ENCODE measurements at regions not wholly inside any gene's neighbourhood (a gene's known extent, or its start where the extent isn't known, plus 50 kb on each side); places are given as distances from the start of the nearest gene placed in this dataset.
"Not testable (repeated sequence)": the region's sequence is repeated elsewhere in the genome, so short reads cannot be mapped to it uniquely, and the experiment has no call there.

GRCh38 chr6:144633886-144634285, 348.8 kb downstream of the UTRN start:
- H3K36me3 ChIP-seq = no peaks in the 10 kb centered on the region
- DNase-seq = no peak

GRCh38 chr6:144634371-144634770, 349.2 kb downstream of the UTRN start:
- H3K4me3 ChIP-seq (ENCODE audit: low read depth, low read length) = no peak overlapping the region
- no peaks in the 10 kb centered on the region for H3K36me3 ChIP-seq
- DNase-seq = no peak
- no peaks in the 10 kb centered on the region for H3K9me3 ChIP-seq (ENCODE audit: severe bottlenecking)
- H3K27me3 ChIP-seq (ENCODE audit: insufficient read depth, low read depth, severe bottlenecking) = no peaks in the 10 kb centered on the region
- no peak overlapping the region for H3K27ac ChIP-seq
- TF ChIP-seq CTCF (IDR thresholded peaks at IDR 0.05; ENCODE audit: low read depth, low read length) = no peak

More at GRCh38 chr6:144633886-144634285, 348.8 kb downstream of the UTRN start:
- H3K9me3 ChIP-seq (ENCODE audit: severe bottlenecking) = no peaks in the 10 kb centered on the region
- no peak overlapping the region for H3K4me3 ChIP-seq (ENCODE audit: low read depth, low read length)
- no peaks in the 10 kb centered on the region for H3K27me3 ChIP-seq (ENCODE audit: insufficient read depth, low read depth, severe bottlenecking)
- no peak for TF ChIP-seq CTCF (IDR thresholded peaks at IDR 0.05; ENCODE audit: low read depth, low read length)
- no peak overlapping the region for H3K27ac ChIP-seq

DNA sequence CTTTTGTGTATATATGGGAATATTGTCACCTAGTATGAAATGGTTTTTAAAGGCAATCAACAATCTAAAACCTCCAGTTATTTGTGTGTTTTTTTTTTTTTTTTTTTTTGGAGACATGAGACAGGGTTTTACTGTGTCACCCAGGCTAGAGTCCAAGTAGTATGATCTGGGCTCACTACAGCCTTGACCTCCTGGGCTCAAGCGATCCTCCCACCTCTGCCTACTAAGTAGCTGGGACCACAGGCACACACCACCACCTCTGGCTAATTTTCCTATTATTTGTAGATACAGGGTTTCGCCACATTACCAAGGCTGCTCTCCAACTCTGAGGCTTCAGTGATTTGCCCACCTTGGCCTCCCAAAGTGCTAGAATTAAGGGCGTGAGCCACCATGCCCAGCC, 349.9 kb downstream of the UTRN start:
- TF ChIP-seq CTCF (IDR thresholded peaks at IDR 0.05; ENCODE audit: low read depth, low read length) = no peak
- H3K4me3 ChIP-seq (ENCODE audit: low read depth, low read length) = no peak overlapping the region
- no peak overlapping the region for H3K27ac ChIP-seq
- H3K27me3 ChIP-seq (ENCODE audit: insufficient read depth, low read depth, severe bottlenecking) = no peaks in the 10 kb centered on the region
- DNase-seq = no peak
- H3K9me3 ChIP-seq (ENCODE audit: severe bottlenecking) = no peaks in the 10 kb centered on the region
- no peaks in the 10 kb centered on the region for H3K36me3 ChIP-seq

DNA sequence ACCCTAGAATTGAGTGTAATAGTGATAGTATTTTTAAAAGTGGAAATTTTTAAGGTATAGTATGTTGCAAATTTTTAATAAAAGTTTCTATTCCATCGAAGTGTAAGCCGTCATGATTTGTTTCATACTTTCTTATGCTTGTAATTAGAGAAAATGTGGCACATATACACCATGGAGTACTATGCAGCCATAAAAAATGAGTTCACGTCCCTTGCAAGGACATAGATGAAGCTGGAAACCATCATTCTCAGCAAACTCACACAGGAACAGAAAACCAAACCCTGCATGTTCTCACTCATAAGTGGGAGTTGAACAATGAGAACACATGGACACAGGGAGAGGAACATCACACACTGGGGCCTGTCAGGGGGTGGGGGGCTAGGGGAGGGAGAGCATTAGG, 350.9 kb downstream of the UTRN start:
- DNase-seq; H3K36me3 ChIP-seq; H3K9me3 ChIP-seq (ENCODE audit: severe bottlenecking); H3K27ac ChIP-seq; H3K4me3 ChIP-seq (ENCODE audit: low read depth, low read length); H3K27me3 ChIP-seq (ENCODE audit: insufficient read depth, low read depth, severe bottlenecking): not testable (repeated sequence)

DNA sequence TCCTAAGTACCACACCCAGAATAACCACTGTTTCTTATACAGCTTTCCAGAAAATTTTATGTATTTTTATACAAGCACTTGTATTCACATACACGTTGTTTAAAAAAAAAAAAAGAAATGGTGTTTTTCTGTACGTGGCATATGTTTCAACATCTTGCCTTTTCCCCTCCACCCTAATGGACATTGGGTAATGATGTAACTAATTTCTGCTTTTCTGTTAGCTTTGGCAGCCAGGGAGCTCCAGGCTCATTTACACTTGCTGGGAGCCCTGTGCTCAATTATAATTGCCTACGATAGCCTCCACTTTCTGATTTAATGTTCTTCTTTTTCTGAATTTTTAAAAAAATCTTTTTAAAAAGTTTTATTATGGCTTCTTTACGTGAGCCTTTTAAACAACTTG, 352.4 kb downstream of the UTRN start:
- no peak overlapping the region for H3K4me3 ChIP-seq (ENCODE audit: low read depth, low read length)
- no peak for TF ChIP-seq CTCF (IDR thresholded peaks at IDR 0.05; ENCODE audit: low read depth, low read length)
- no peaks in the 10 kb centered on the region for H3K36me3 ChIP-seq
- H3K27me3 ChIP-seq (ENCODE audit: insufficient read depth, low read depth, severe bottlenecking) = no peaks in the 10 kb centered on the region
- H3K27ac ChIP-seq = no peak overlapping the region
- H3K9me3 ChIP-seq (ENCODE audit: severe bottlenecking) = no peaks in the 10 kb centered on the region
- DNase-seq = no peak

DNA sequence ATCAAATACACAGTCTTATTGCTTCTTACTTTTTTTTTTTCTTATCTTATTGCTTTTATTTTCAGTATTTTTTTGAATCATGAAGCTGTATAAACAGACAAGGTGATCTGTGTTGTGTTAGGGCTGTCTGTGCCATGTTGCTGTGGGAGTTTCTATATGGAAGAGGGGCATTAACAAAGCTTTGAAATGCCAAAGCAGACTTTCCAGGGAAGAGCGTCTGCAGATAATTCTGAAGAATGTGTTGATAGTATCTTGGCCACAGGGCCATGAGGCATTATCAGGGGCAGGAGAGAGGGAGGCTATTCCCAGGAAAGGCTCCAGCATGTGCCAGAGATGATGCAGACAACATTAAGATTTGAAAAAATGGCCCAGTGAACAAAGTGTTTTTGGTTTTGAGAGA, 354.5 kb downstream of the UTRN start:
- Histone ChIP-seq H3K27ac (no peak overlapping the region), H3K4me3 (ENCODE audit: low read depth, low read length) (no peak overlapping the region), H3K9me3 (ENCODE audit: severe bottlenecking) (no peaks in the 10 kb centered on the region), H3K27me3 (ENCODE audit: insufficient read depth, low read depth, severe bottlenecking) (no peaks in the 10 kb centered on the region), H3K36me3 (no peaks in the 10 kb centered on the region)
- DNase-seq = no peak
- TF ChIP-seq CTCF (IDR thresholded peaks at IDR 0.05; ENCODE audit: low read depth, low read length) = no peak

Data from WERI-Rb-1 (cell line).